Pancreas (tissue), 10 donors: ENCODE measurements at regions not wholly inside any gene's neighbourhood (a gene's known extent, or its start where the extent isn't known, plus 50 kb on each side); places are given as distances from the start of the nearest gene placed in this dataset.
A peak's percentile ranks its signal among the peaks of the same experiment; 100 is the strongest.

Source experiments
- ATAC-seq, 4 donors: fragments of 200-7000 bp; cut with Tn5 transposase; one replicate each; pipeline versions ENCODE4 v1.8.0 to v1.9.1; 2020; ENCODE audit warnings: mild to moderate bottlenecking in 4 of 4, moderate library complexity in 4 of 4
- DNase-seq, 6 donors: peaks; one replicate each; pipeline ENCODE4 v3.0.0-alpha.2; 2020
- FAIRE-seq: peaks from 2 replicates; lab custom pipeline; 2012; peaks lifted over from hg19 to GRCh38; lab: Jason Lieb, UNC
- H3K27ac ChIP-seq, 4 donors: fragments of 200-600 bp; sonication (generic); 1 replicate in 3 of 4; 2 replicates in 1 of 4; pipeline versions ENCODE4 v1.5.0 to v1.8.0; 2020
- H3K27me3 ChIP-seq, 4 donors: fragments of 200-600 bp; one replicate each; pipeline ENCODE4 v1.8.0; 2021
- H3K36me3 ChIP-seq, 3 donors: fragments of 200-600 bp; sonication (generic) in 1 of 3; one replicate each; pipeline versions ENCODE4 v1.5.0 to v1.8.0; 2020 to 2021
- H3K4me1 ChIP-seq, 3 donors: fragments of 200-600 bp; one replicate each; pipeline ENCODE4 v1.8.0; 2021
- H3K4me3 ChIP-seq, 4 donors: fragments of 200-600 bp; sonication (generic) in 2 of 4; one replicate each; pipeline versions ENCODE4 v1.5.0 to v1.8.0; 2020 to 2021
- H3K9me3 ChIP-seq, 4 donors: fragments of 200-600 bp; one replicate each; pipeline ENCODE4 v1.8.0; 2021
- CTCF ChIP-seq, 4 donors: fragments of 200-600 bp; sonication (generic) in 3 of 4; IDR thresholded peaks; one replicate each; pipeline versions ENCODE4 v1.5.0 to v1.8.0; 2021; ENCODE audit warnings: antibody characterized with exemption in 4 of 4
- WGBS, 2 donors: extraction: QIAGEN DNeasy Blood & Tissue Kit; methylation state at CpG; one replicate each; pipeline ENCODE4 v1.1.7; 2013; 5-methylcytosine and 5-hydroxymethylcytosine counted together
- intact Hi-C, 3 donors: fragments of 100-400 bp; cut with DNase I; formaldehyde crosslinking; loops; one replicate each; pipeline versions ENCODE4 v1.11.1 to v1.14.2; 2022
- donor health status: healthy with polysubstance abuse.
- donor health status: DM: no; HTN: no; CAD: no; lungs with moderate emphysema.
- donor health status: DM: no; HTN: no; CAD: no.
- donor health status: control.
- donor health status: control.
- donor health status: Bipolar disorder and iron deficiency.
- donor health status: DM: yes; HTN: yes; CAD: no.
- donor health status: DM: no; HTN: no; CAD: no.
- donor health status: DM: no; HTN: no; CAD: no.
- donor health status: DM: yes; HTN: yes; CAD: no.

- intact Hi-C loops: no loop called here
- 76 to 89% methylated on average over 7 of the region's 7 CpGs for WGBS, 2 donors
Observed at GRCh38 chrX:69068301-69069085, 96.8 kb downstream of the PJA1 start.

GRCh38 chrX:69067841-69068240 is 97.4 kb downstream of the PJA1 start:
- no peak for FAIRE-seq
- Histone ChIP-seq H3K27ac (no peak overlapping the region), H3K4me1 (no peaks in the 10 kb centered on the region), H3K9me3 (no peaks in the 10 kb centered on the region), H3K36me3 (no peaks in the 10 kb centered on the region), H3K4me3 (no peak overlapping the region), H3K27me3 (peaks cover 0 to 8% (median 1%) of the 10 kb centered on the region in 4 donors)
- TF ChIP-seq CTCF (IDR thresholded peaks at IDR 0.05): no peak
- intact Hi-C loops: no loop called here
- 80 to 100% methylated on average over 2 of the region's 2 CpGs for WGBS, 2 donors
- peak in 2 of 6 donors; percentile 25 to 36 for DNase-seq
- no peak for ATAC-seq

More at GRCh38 chrX:69068301-69069085, 96.8 kb downstream of the PJA1 start:
- FAIRE-seq (no peak), DNase-seq (peak in 2 of 6 donors; percentile 13 to 36), ATAC-seq (no peak)
- TF ChIP-seq CTCF (IDR thresholded peaks at IDR 0.05): no peak
- H3K27me3 ChIP-seq: peaks cover 0 to 4% (median 1%) of the 10 kb centered on the region in 4 donors
- no peaks in the 10 kb centered on the region for H3K4me1 ChIP-seq
- H3K36me3 ChIP-seq: no peaks in the 10 kb centered on the region
- no peaks in the 10 kb centered on the region for H3K9me3 ChIP-seq
- H3K4me3 ChIP-seq: no peak overlapping the region
- no peak overlapping the region for H3K27ac ChIP-seq

GRCh38 chrX:69066966-69067525 is 98.2 kb downstream of the PJA1 start:
- H3K4me3 ChIP-seq: no peak overlapping the region
- ATAC-seq: no peak
- TF ChIP-seq CTCF (IDR thresholded peaks at IDR 0.05): no peak
- H3K27ac ChIP-seq: no peak overlapping the region
- DNase-seq: peak in 2 of 6 donors; percentile 30
- H3K27me3 ChIP-seq: peaks cover 0 to 8% (median 0%) of the 10 kb centered on the region in 4 donors
- no peaks in the 10 kb centered on the region for H3K36me3 ChIP-seq
- no peaks in the 10 kb centered on the region for H3K9me3 ChIP-seq
- intact Hi-C loops: no loop called here
- H3K4me1 ChIP-seq: no peaks in the 10 kb centered on the region
- 78 to 86% methylated on average over 4 of the region's 4 CpGs for WGBS, 2 donors
- no peak for FAIRE-seq

- TF ChIP-seq CTCF (IDR thresholded peaks at IDR 0.05): no peak
Observed at GRCh38 chrX:69066021-69066757, 99.1 kb downstream of the PJA1 start.

More at GRCh38 chrX:69066021-69066757, 99.1 kb downstream of the PJA1 start:
- WGBS, 2 donors: 83 to 86% methylated on average over 7 of the region's 7 CpGs
- intact Hi-C loops: no loop called here
- no peak overlapping the region for H3K27ac ChIP-seq
- H3K9me3 ChIP-seq: no peaks in the 10 kb centered on the region
- no peak for ATAC-seq
- peak in 2 of 6 donors; percentile 27 to 36 for DNase-seq
- peaks cover 0 to 8% (median 0%) of the 10 kb centered on the region in 4 donors for H3K27me3 ChIP-seq
- no peak overlapping the region for H3K4me3 ChIP-seq
- H3K36me3 ChIP-seq: no peaks in the 10 kb centered on the region
- no peaks in the 10 kb centered on the region for H3K4me1 ChIP-seq
- FAIRE-seq: no peak
